HCT116 (cell line): ENCODE measurements at regions not wholly inside any gene's neighbourhood (a gene's known extent, or its start where the extent isn't known, plus 50 kb on each side); places are given as distances from the start of the nearest gene placed in this dataset.

ENCODE experiments used
- ATAC-seq: fragments of 200-7000 bp; cut with Tn5 transposase; 2 replicates; pipeline ENCODE4 v1.9.1; 2020; ENCODE audit warnings: mild to moderate bottlenecking, moderate library complexity
- BruUV-seq: library from RNA; stranded (reverse); fragments of 400-500 nt; replicated peaks from 2 replicates; lab custom pipeline; 2021; lab: Mats Ljungman, UMichigan
- CTCF ChIA-PET: fragments of 300-600 bp; sonication (Branson Sonifier 250); formaldehyde crosslinking; loops from one replicate; lab custom pipeline; 2021; ENCODE audit warnings: antibody characterized with exemption; lab: Charles Lee
- POLR2A ChIA-PET: fragments of 300-600, 350-600 bp; sonication (Branson Sonifier 250); formaldehyde crosslinking; loops from one replicate; lab custom pipeline; 2021; ENCODE audit warnings: antibody characterized with exemption; lab: Charles Lee
- RAD21 ChIA-PET, 2 experiments: fragments of 300-600 bp; sonication (Branson Sonifier 250); formaldehyde crosslinking; loops; one replicate each; lab custom pipeline; 2023; ENCODE audit warnings: low total read pairs in 2 of 2; ENCODE audit not compliant: uncharacterized antibody in 2 of 2, unreplicated experiment in 2 of 2, low non-redundant PET in 1 of 2; lab: Charles Lee
- DNase-seq: peaks from one replicate; pipeline ENCODE4 v3.0.0-alpha.2; 2010; ENCODE audit warnings: low read depth, low spot score
- H2AFZ ChIP-seq: fragments of 200-600 bp; shearing (Covaris generic), sonication (generic); 2 replicates; pipeline ENCODE4 v1.6.1; 2017; ENCODE audit warnings: low read depth, mixed run types, mixed read lengths, antibody characterized with exemption, low read length; ENCODE audit not compliant: poor library complexity, severe bottlenecking
- H3K27ac ChIP-seq: 2 replicates; pipeline ENCODE4 v1.5.1; 2012; ENCODE audit warnings: low read depth, low read length
- H3K27me3 ChIP-seq: fragments of 200-600 bp; sonication (generic); 2 replicates; pipeline ENCODE4 v1.6.1; 2016; ENCODE audit warnings: mixed run types, low read length, mixed read lengths; ENCODE audit not compliant: insufficient read depth
- H3K36me3 ChIP-seq, 2 experiments: fragments of 200-500 bp in 1 of 2; fragments of 200-600 bp in 1 of 2; sonication (Bioruptor generic) in 1 of 2; sonication (generic) in 1 of 2; 2 replicates each; pipeline versions ENCODE4 v1.5.1 to v1.6.1; 2014 to 2016; ENCODE audit warnings: low read length in 2 of 2, inconsistent platforms in 1 of 2, mixed read lengths in 1 of 2, mixed run types in 1 of 2; ENCODE audit not compliant: insufficient read depth in 2 of 2, control insufficient read depth in 1 of 2
- H3K4me1 ChIP-seq, 2 experiments: fragments of 200-600 bp in 1 of 2; sonication (generic) in 1 of 2; 2 replicates each; pipeline versions ENCODE4 v1.5.1 to v1.6.1; 2012 to 2017; ENCODE audit warnings: low read length in 2 of 2, inconsistent platforms in 1 of 2, mild to moderate bottlenecking in 1 of 2, mixed read lengths in 1 of 2, mixed run types in 1 of 2, moderate library complexity in 1 of 2; ENCODE audit not compliant: insufficient read depth in 2 of 2, control insufficient read depth in 1 of 2
- H3K4me2 ChIP-seq: fragments of 200-600 bp; sonication (generic); 2 replicates; pipeline ENCODE4 v1.6.1; 2017; ENCODE audit warnings: mixed run types, low read length, mixed read lengths
- H3K4me3 ChIP-seq, 2 experiments: fragments of 200-600 bp in 1 of 2; sonication (generic) in 1 of 2; replicated peaks in 1 of 2; 2 replicates each; pipeline ENCODE4 v1.5.1; 2011 to 2016; ENCODE audit warnings: low read length in 2 of 2, control low read depth in 1 of 2, low read depth in 1 of 2, mild to moderate bottlenecking in 1 of 2, mixed read lengths in 1 of 2, mixed run types in 1 of 2
- H3K79me2 ChIP-seq: fragments of 200-600 bp; sonication (generic); 2 replicates; pipeline ENCODE4 v1.6.1; 2017; ENCODE audit warnings: mild to moderate bottlenecking, mixed run types, low read length, moderate library complexity, mixed read lengths; ENCODE audit not compliant: insufficient read depth
- H3K9ac ChIP-seq: fragments of 200-600 bp; sonication (generic); 2 replicates; pipeline ENCODE4 v1.6.1; 2016; ENCODE audit warnings: low read length, mixed read lengths
- H3K9me2 ChIP-seq: fragments of 200-600 bp; sonication (generic), shearing (Covaris generic); 2 replicates; pipeline ENCODE4 v1.6.1; 2017; ENCODE audit warnings: mixed run types, mild to moderate bottlenecking, moderate library complexity; ENCODE audit not compliant: insufficient read depth
- H3K9me3 ChIP-seq, 2 experiments: fragments of 200-500 bp in 1 of 2; fragments of 200-600 bp in 1 of 2; sonication (Bioruptor generic) in 1 of 2; sonication (generic) in 1 of 2; 2 replicates each; pipeline ENCODE4 v1.6.1; 2014 to 2017; ENCODE audit warnings: low read length in 2 of 2, mixed read lengths in 2 of 2, inconsistent platforms in 1 of 2, low read depth in 1 of 2, mild to moderate bottlenecking in 1 of 2, mixed run types in 1 of 2, moderate library complexity in 1 of 2; ENCODE audit not compliant: control insufficient read depth in 1 of 2, insufficient read depth in 1 of 2
- H4K20me1 ChIP-seq: fragments of 200-600 bp; sonication (generic), shearing (Covaris generic); 2 replicates; pipeline ENCODE4 v1.6.1; 2017; ENCODE audit warnings: mixed run types, mild to moderate bottlenecking, moderate library complexity; ENCODE audit not compliant: insufficient read depth
- ATF3 ChIP-seq: IDR thresholded peaks from 2 replicates; pipeline ENCODE4 v1.6.1; 2012
- FOSL1 ChIP-seq: IDR thresholded peaks from 2 replicates; pipeline ENCODE4 v1.6.1; 2012; ENCODE audit warnings: low read depth
- POLR2AphosphoS5 ChIP-seq: IDR thresholded peaks from 2 replicates; pipeline ENCODE4 v1.6.1; 2011; ENCODE audit warnings: mild to moderate bottlenecking, low read depth, low read length, moderate library complexity
- RAD21 ChIP-seq: IDR thresholded peaks from 2 replicates; pipeline ENCODE4 v1.6.1; 2012; ENCODE audit warnings: low read depth, mild to moderate bottlenecking
- SIN3A ChIP-seq: IDR thresholded peaks from 2 replicates; pipeline ENCODE4 v1.6.1; 2012; ENCODE audit warnings: low read depth
- SP1 ChIP-seq: IDR thresholded peaks from 2 replicates; pipeline ENCODE4 v1.6.1; 2012; ENCODE audit warnings: low read depth
- ZNF274 ChIP-seq: fragments of 200-500 bp; sonication (Bioruptor generic); IDR thresholded peaks from 2 replicates; pipeline ENCODE4 v1.6.1; 2014; ENCODE audit warnings: mild to moderate bottlenecking, low read depth, low read length, inconsistent platforms
- intact Hi-C: fragments of 100-400 bp; cut with micrococcal nuclease; formaldehyde crosslinking; loops from 2 replicates; pipeline ENCODE4 v1.10.0; 2022
- TF ChIP-seq, protein P1 (sequence below), 3 experiments: fragments of 200-600 bp in 1 of 3; sonication (generic) in 1 of 3; IDR thresholded peaks in 2 of 3; conservative IDR thresholded peaks in 1 of 3; 2 replicates each; pipeline ENCODE4 v1.5.1; 2012 to 2017; ENCODE audit warnings: low read depth in 2 of 3, low read length in 2 of 3, antibody characterized with exemption in 1 of 3, borderline replicate concordance in 1 of 3, control low read depth in 1 of 3, mild to moderate bottlenecking in 1 of 3, mixed read lengths in 1 of 3, mixed run types in 1 of 3, moderate library complexity in 1 of 3; ENCODE audit not compliant: insufficient read depth in 1 of 3

DNA sequence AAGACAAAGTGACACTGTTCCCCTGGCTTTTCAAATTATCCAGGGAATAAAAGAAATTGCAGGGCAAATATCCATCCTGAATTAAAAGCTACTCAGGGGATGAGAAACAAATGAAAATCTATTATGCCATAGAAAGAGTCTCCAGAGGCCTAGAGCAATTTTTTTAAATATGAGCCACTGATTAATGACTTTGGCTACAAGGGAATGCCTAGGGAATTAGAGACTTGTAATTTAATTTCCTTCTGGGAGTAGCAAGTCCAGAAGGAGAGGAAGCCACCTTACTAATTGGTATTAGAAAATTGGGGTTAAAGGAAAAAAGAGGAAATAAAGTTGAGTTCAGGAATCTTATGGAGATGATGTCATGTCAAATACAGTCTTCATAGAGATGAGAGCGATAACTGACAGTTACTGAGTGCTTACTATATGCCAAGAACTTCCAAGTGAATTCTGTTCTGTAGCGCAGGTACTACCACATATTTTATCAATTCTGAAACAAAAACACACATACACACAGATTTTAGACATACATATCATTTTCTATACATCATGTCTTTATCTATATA is 304.4 kb downstream of the DUSP6 start:
- no TSS peak for BruUV-seq
- ATAC-seq (no peak), DNase-seq (no peak)
- Histone ChIP-seq H3K4me1 (no peaks in the 10 kb centered on the region), H3K4me3 (no peak overlapping the region), H3K9me2 (no peaks in the 10 kb centered on the region), H3K27me3 (no peaks in the 10 kb centered on the region), H3K9me3 (no peaks in the 10 kb centered on the region), H3K36me3 (no peaks in the 10 kb centered on the region), H4K20me1 (no peaks in the 10 kb centered on the region), H3K27ac (no peak overlapping the region), H2AFZ (no peak overlapping the region), H3K9ac (no peak overlapping the region), H3K79me2 (no peaks in the 10 kb centered on the region)
- RAD21 ChIA-PET = no interaction called here
- CTCF ChIA-PET = no interaction called here
- intact Hi-C loops = no loop called here
- POLR2A ChIA-PET = no interaction called here
- TF ChIP-seq ZNF274 = no peak
- no peak for TF ChIP-seq SP1
- no peak for TF ChIP-seq FOSL1
- TF ChIP-seq, protein P1, sequence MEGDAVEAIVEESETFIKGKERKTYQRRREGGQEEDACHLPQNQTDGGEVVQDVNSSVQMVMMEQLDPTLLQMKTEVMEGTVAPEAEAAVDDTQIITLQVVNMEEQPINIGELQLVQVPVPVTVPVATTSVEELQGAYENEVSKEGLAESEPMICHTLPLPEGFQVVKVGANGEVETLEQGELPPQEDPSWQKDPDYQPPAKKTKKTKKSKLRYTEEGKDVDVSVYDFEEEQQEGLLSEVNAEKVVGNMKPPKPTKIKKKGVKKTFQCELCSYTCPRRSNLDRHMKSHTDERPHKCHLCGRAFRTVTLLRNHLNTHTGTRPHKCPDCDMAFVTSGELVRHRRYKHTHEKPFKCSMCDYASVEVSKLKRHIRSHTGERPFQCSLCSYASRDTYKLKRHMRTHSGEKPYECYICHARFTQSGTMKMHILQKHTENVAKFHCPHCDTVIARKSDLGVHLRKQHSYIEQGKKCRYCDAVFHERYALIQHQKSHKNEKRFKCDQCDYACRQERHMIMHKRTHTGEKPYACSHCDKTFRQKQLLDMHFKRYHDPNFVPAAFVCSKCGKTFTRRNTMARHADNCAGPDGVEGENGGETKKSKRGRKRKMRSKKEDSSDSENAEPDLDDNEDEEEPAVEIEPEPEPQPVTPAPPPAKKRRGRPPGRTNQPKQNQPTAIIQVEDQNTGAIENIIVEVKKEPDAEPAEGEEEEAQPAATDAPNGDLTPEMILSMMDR (IDR thresholded peaks at IDR 0.05 in 2 of 3, conservative IDR thresholded peaks at IDR 0.05 in 1 of 3; ENCODE audit: borderline replicate concordance in 1 of 3, insufficient read depth in 1 of 3, low read depth in 2 of 3, low read length in 2 of 3) = no peak
- no peak for TF ChIP-seq POLR2AphosphoS5
- TF ChIP-seq ATF3 = no peak
- no peak for TF ChIP-seq RAD21
- TF ChIP-seq, all 23 proteins: peak for 0
- no peak overlapping the region for H3K4me2 ChIP-seq

DNA sequence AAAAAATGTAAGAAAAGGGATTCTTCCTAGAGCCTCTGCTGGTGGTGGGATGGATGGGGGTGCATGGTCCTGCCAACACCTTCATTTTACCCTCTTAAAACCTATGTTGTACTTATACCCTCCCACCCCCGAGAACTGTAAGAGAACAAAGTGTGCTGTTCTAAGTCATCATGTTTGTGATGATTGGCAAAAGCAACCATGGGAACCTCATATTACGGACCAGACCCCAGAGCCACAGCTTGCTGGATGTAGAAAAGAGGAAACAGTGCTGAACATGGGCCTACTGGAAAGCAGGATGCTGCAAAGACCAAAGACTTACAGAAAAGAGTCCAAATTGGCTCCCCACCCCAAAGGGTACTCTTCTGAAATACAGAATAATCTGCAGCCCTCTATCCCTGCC is 311.2 kb downstream of the DUSP6 start:
- no peak for DNase-seq

More for the DNA sequence above, 311.2 kb downstream of the DUSP6 start:
- Histone ChIP-seq H3K4me3 (no peak overlapping the region), H4K20me1 (no peaks in the 10 kb centered on the region), H3K9me3 (no peaks in the 10 kb centered on the region), H3K79me2 (no peaks in the 10 kb centered on the region), H3K9me2 (no peaks in the 10 kb centered on the region), H3K9ac (no peak overlapping the region), H2AFZ (no peak overlapping the region), H3K36me3 (no peaks in the 10 kb centered on the region), H3K27me3 (no peaks in the 10 kb centered on the region), H3K4me1 (no peaks in the 10 kb centered on the region), H3K27ac (no peak overlapping the region)
- no peak for ATAC-seq
- no TSS peak for BruUV-seq
- ChIA-PET RAD21 (no interaction called here), CTCF (no interaction called here), POLR2A (no interaction called here)
- intact Hi-C loops = no loop called here
- no peak for TF ChIP-seq SIN3A
- TF ChIP-seq, all 23 proteins: peak for 0
- no peak overlapping the region for H3K4me2 ChIP-seq
